GM21723 (cell line): ENCODE measurements at regions not wholly inside any gene's neighbourhood (a gene's known extent, or its start where the extent isn't known, plus 50 kb on each side); places are given as distances from the start of the nearest gene placed in this dataset.
A peak's percentile ranks its signal among the peaks of the same experiment; 100 is the strongest.

ENCODE experiments used
- ATAC-seq: cut with Tn5 transposase; IDR thresholded peaks from one replicate; pipeline ENCODE4 v1.9.1; 2021; ENCODE audit warnings: mild to moderate bottlenecking, moderate library complexity; ENCODE audit not compliant: unreplicated experiment

DNA sequence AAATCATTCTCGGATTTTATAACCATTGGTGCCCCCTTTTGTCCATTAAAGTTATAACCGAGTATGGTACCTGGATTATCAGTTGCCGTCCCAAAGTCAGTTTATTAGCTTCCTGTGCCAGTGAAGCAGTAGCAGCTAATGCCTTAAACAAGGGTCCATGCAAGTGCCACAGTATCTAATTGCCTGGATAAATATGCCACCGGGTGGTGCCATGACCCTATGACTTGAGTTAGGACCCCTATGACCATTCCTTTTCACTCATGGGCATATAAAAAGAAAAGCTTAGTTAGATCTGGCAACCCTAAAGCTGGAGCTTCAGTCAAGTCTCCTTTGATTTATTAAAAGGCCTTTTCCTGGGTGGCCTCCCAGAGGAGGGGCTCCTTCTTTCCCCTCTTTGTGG, 1314.6 kb downstream of the TMEM121 start:
- ATAC-seq = no peak

- no peak for ATAC-seq
These were observed 1315.3 kb downstream of the TMEM121 start for GRCh38 chr14:106841701-106842100.

DNA sequence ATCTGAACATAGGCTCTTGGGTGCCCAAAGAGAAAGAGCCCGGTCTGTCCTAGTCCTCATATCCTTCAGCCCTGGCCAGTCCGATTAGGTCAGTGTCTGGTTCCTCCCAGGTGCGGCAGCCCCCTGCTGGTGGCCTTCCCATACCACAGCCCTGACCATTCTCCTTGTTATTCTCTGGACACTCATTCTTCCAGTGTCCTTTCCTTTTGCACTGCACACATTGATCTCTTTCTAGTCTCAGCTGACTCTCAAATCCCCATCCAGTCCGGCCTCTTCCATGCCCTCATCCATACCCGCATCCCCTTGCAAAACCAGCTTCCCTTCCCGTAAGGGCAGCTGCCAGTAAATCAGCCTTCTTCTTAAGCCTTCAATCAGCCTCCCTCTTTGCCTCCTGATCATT, 1316.3 kb downstream of the TMEM121 start:
- ATAC-seq = no peak

DNA sequence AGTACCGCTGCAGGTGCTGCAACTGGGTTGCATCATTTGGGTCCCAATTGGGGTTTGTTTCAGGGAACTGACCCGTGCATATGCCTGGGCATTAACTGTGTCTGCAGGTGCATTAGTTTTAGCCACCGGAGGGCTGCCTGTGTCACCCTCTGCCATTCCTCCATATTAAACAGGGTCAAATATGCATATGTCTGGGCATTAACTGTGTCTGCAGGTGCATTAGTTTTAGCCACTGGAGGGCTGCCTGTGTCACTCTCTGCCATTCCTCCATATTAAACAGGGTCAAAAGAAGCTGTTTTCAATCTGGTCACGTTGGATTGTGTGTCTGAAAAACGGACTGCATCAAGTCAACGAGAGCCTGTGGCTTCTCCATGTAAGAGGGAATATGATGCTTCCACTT, 1317.0 kb downstream of the TMEM121 start:
- ATAC-seq = no peak

DNA sequence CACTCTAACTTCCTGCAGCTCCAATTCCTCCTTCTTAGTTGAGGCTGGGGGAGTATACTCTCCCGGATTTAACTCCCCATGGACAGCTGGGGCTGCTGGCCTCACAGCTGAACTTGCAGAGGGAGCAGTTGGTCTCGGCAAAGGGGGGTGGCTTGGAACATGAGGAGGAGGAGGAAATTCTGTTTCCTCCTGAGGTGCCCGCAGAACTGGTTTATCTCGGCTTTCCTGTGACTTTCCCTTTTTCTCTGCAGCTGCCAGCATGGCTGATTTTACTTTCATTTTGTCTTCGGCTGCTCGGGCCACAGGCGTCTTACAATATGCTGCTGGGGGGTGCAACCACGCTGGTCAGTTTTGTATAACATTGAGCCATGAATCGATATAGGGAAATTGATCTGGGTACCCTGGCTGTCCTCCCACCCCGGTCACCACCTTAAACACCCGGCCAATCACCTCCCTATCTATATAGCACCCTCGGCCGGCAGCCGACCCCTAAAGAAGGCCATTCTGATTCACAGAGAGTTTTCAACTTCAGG, 1317.6 kb downstream of the TMEM121 start:
- ATAC-seq = peak; percentile 25

- peak; percentile 48 for ATAC-seq
These were observed 1318.4 kb downstream of the TMEM121 start for GRCh38 chr14:106844608-106845285.

DNA sequence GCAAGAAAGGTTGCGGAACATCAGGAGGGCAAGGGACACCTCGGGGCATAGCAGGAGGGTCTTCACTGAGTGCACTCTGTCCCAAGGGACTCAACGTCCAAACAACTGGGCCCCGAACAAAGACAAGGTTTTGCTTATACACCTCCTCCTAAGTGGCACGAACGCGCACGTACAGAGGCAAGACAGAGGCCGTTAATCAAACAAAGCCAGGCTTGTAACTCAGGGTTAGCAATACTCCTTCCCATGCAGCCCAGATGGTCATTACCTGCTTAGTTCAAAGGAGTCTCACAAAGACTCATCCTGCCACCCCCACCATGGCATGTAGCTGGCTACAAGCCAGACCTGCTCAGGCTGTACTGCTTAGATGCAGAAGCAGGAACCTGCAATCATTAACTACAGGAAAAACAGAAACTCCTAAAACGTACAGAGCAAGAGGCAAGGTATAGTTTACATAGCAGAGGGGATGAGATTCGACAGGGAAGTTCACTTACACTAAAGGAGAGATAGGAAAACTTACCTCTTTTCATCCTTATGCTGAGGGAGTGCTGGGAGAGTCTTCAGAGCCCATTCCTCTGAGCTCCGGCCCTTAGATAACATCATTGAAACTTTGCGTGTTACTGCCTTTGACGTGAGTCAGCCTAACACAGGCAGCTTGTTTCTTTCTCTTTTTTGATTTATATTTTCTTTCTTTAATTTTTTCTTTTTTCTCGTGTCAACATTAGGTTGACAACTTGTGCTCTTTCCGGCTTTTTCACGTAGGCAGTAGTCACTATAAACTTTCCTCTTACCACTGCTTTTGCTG, 1319.1 kb downstream of the TMEM121 start:
- peak; percentile 31 for ATAC-seq

GRCh38 chr14:106846218-106846617, 1319.8 kb downstream of the TMEM121 start:
- ATAC-seq = no peak

GRCh38 chr14:106848330-106849121, 1322.1 kb downstream of the TMEM121 start:
- ATAC-seq = no peak

GRCh38 chr14:106850913-106851825, 1324.8 kb downstream of the TMEM121 start:
- peak; percentile 52 for ATAC-seq

GRCh38 chr14:106872611-106873446, 1346.4 kb downstream of the TMEM121 start:
- ATAC-seq = peak; percentile 64

GRCh38 chr14:106874350-106874749, 1348.0 kb downstream of the TMEM121 start:
- no peak for ATAC-seq

GRCh38 chr14:106875503-106875902, 1349.1 kb downstream of the TMEM121 start:
- no peak for ATAC-seq

GRCh38 chr14:106876711-106877110, 1350.3 kb downstream of the TMEM121 start:
- no peak for ATAC-seq

GRCh38 chr14:106877517-106877916, 1351.1 kb downstream of the TMEM121 start:
- ATAC-seq = no peak

- ATAC-seq = no peak
These were observed 1352.9 kb downstream of the TMEM121 start for GRCh38 chr14:106879241-106879640.

GRCh38 chr14:106883218-106883692, 1356.9 kb downstream of the TMEM121 start:
- ATAC-seq = no peak
